ENCODE measurements at regions not wholly inside any gene's neighbourhood (a gene's known extent, or its start where the extent isn't known, plus 50 kb on each side); places are given as distances from the start of the nearest gene placed in this dataset.
"Not testable (repeated sequence)": the region's sequence is repeated elsewhere in the genome, so short reads cannot be mapped to it uniquely, and the experiment has no call there.

DNA sequence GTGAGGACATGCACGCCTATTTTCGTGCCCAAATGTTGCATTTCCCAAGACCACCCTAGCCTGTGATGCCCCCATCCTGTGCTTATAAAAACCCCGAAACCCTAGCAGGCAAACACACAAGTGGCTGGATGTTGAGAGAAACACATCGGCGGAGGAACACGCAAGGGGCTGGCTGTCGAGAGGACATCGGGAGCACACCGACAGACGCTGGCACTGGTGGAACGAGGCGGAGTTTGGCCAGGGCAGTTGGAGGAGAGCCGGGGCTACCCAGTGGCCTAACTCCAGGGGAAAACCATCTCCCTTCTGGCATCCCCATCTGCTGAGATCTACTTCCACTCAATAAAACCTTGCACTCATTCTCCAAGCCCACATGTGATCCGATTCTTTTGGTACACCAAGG is 225.9 kb upstream of the GRIK2 start:
- 86 to 92% methylated on average over 13 to 14 of the region's 14 CpGs for WGBS, 2 donors
- no peak overlapping the region for H3K27ac ChIP-seq
- no peaks in the 10 kb centered on the region for H3K4me1 ChIP-seq
- H3K27me3 ChIP-seq, result no peaks in the 10 kb centered on the region
- intact Hi-C loops (cut with DNase I), result no loop called here
- no peaks in the 10 kb centered on the region for H3K36me3 ChIP-seq (replicated peaks in 1 of 2; ENCODE audit: insufficient read depth in 1 of 2, low read depth in 2 of 2)
- DNase-seq (no peak), ATAC-seq (no peak)
- TF ChIP-seq, protein P1, sequence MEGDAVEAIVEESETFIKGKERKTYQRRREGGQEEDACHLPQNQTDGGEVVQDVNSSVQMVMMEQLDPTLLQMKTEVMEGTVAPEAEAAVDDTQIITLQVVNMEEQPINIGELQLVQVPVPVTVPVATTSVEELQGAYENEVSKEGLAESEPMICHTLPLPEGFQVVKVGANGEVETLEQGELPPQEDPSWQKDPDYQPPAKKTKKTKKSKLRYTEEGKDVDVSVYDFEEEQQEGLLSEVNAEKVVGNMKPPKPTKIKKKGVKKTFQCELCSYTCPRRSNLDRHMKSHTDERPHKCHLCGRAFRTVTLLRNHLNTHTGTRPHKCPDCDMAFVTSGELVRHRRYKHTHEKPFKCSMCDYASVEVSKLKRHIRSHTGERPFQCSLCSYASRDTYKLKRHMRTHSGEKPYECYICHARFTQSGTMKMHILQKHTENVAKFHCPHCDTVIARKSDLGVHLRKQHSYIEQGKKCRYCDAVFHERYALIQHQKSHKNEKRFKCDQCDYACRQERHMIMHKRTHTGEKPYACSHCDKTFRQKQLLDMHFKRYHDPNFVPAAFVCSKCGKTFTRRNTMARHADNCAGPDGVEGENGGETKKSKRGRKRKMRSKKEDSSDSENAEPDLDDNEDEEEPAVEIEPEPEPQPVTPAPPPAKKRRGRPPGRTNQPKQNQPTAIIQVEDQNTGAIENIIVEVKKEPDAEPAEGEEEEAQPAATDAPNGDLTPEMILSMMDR (IDR thresholded peaks at IDR 0.05), result no peak
- no peak for TF ChIP-seq POLR2A (IDR thresholded peaks at IDR 0.05)
- H3K4me3 ChIP-seq, result no peak overlapping the region
- H3K9me3 ChIP-seq, result no peaks in the 10 kb centered on the region

DNA sequence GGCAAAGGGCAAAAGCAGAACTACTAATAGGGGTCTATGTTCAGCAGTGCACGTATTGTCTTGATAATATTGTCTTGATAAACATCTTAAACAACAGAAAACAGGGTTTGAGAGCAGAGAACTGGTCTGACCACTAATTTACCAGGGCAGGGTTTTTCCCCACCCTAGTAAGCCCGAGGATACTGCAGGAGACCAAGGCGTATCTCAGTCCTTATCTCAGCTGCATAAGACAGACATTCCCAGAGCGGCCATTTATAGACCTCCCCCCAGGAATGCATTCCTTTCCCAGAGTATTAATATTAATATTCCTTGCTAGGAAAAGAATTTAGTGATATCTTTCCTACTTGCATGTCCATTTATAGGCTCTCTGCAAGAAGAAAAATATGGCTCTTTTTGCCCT is 222.5 kb upstream of the GRIK2 start:
- H3K9me3 ChIP-seq; H3K4me3 ChIP-seq; H3K27ac ChIP-seq; H3K36me3 ChIP-seq (replicated peaks in 1 of 2; ENCODE audit: insufficient read depth in 1 of 2, low read depth in 2 of 2); intact Hi-C loops (cut with DNase I); H3K4me1 ChIP-seq; ATAC-seq; H3K27me3 ChIP-seq; DNase-seq: not testable (repeated sequence)
- 81 to 87% methylated on average over 4 of the region's 4 CpGs for WGBS, 2 donors

DNA sequence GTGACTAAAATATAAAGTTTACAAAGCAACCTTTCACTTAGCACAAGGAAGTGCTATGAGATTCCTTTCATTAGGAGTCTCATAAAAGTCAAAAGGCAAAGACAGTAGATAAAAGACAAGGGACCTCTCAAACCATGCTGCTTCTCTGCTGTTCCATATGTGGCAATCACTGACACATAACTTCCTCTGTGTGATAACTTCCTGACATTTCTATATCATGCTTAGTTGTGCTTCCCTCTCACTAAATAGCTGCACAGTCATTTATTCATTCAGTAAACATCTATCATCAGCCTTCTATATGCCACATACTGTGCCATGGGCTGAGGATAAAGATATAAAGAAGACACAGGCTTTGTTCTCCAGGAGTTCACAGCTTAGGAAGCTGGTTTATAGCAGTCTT is 214.8 kb upstream of the GRIK2 start:
- no peaks in the 10 kb centered on the region for H3K9me3 ChIP-seq
- DNase-seq (no peak), ATAC-seq (no peak)
- intact Hi-C loops (cut with DNase I), result no loop called here
- H3K36me3 ChIP-seq (replicated peaks in 1 of 2; ENCODE audit: insufficient read depth in 1 of 2, low read depth in 2 of 2), result no peaks in the 10 kb centered on the region
- TF ChIP-seq POLR2A (IDR thresholded peaks at IDR 0.05), result no peak
- no peaks in the 10 kb centered on the region for H3K27me3 ChIP-seq
- H3K4me1 ChIP-seq, result no peaks in the 10 kb centered on the region
- H3K27ac ChIP-seq, result no peak overlapping the region
- no peak overlapping the region for H3K4me3 ChIP-seq

DNA sequence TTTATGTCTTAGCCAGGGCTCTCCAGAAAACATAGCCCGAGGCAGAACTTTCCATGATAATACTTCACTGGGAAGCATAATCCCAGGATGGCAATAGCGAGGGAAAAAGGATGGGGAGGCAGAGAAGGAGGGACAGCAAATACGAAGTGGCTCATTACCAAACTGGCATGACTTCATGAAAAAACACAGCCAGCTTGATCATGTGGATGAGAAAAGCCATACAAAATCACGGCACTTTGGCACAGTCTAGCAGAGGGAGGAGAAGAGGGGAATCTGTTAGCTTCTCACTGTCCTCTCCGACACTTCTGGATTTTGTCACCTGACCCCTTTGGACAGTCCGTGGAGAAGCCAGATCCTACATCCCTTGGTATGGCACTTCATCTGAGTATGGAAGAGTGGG is 212.5 kb upstream of the GRIK2 start:
- Histone ChIP-seq H3K4me1 (no peaks in the 10 kb centered on the region), H3K27me3 (no peaks in the 10 kb centered on the region), H3K36me3 (replicated peaks in 1 of 2; ENCODE audit: insufficient read depth in 1 of 2, low read depth in 2 of 2) (no peaks in the 10 kb centered on the region), H3K4me3 (no peak overlapping the region), H3K9me3 (no peaks in the 10 kb centered on the region), H3K27ac (no peak overlapping the region)
- TF ChIP-seq, protein P1 (IDR thresholded peaks at IDR 0.05), result no peak
- TF ChIP-seq POLR2A (IDR thresholded peaks at IDR 0.05), result no peak
- WGBS, 2 donors, result 71 to 75% methylated on average over 6 of the region's 6 CpGs
- no peak for DNase-seq
- intact Hi-C loops (cut with DNase I), result no loop called here
- no peak for ATAC-seq

DNA sequence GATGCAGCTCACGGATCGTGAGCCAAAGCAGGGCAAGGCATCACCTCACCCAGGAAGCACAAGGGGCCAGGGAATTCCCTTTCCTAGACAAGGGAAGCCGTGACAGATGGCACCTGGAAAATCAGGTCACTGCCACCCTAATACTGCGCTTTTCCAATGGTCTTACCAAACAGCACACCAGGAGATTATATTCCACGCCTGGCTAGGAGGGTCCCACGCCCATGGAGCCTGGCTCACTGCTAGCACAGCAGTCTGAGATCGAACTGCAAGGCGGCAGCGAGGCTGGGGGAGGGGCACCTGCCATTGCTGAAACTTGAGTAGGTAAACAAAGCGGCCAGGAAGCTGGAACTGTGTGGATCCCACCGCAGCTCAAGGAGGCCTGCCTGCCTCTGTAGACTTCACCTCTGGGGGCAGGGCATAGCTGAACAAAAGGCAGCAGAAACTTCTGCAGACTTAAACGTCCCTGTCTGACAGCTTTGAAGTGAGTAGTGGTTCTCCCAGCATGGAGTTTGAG is 205.2 kb upstream of the GRIK2 start:
- H3K4me3 ChIP-seq; ATAC-seq; H3K27ac ChIP-seq; H3K27me3 ChIP-seq; intact Hi-C loops (cut with DNase I); DNase-seq; H3K36me3 ChIP-seq (replicated peaks in 1 of 2; ENCODE audit: insufficient read depth in 1 of 2, low read depth in 2 of 2); H3K4me1 ChIP-seq; H3K9me3 ChIP-seq: not testable (repeated sequence)
- 70 to 74% methylated on average over 12 of the region's 12 CpGs for WGBS, 2 donors

DNA sequence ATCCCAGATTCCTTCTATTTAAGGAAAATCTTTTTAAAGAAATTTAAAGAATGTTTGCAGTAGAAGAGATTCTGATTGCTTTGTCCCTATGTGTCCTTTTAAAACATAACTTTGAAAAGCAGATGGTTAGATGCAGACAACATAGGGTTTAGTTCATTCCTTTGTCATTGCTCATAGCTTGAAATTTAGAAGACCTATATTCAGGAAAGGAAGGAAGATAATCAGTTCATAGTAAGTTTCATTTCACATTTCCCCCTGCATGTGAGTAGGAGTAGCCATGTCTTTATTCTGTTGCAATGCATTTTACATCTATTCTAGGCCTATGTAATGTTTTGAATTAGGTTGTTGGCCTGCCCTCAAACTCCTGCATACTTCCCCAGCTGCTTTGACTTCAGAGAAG is 197.9 kb upstream of the GRIK2 start:
- Histone ChIP-seq H3K27ac (no peak overlapping the region), H3K36me3 (replicated peaks in 1 of 2; ENCODE audit: insufficient read depth in 1 of 2, low read depth in 2 of 2) (no peaks in the 10 kb centered on the region), H3K27me3 (no peaks in the 10 kb centered on the region), H3K4me1 (no peaks in the 10 kb centered on the region), H3K4me3 (no peak overlapping the region), H3K9me3 (no peaks in the 10 kb centered on the region)
- no peak for DNase-seq
- no peak for TF ChIP-seq POLR2A (IDR thresholded peaks at IDR 0.05)
- no peak for ATAC-seq
- intact Hi-C loops (cut with DNase I), result no loop called here

DNA sequence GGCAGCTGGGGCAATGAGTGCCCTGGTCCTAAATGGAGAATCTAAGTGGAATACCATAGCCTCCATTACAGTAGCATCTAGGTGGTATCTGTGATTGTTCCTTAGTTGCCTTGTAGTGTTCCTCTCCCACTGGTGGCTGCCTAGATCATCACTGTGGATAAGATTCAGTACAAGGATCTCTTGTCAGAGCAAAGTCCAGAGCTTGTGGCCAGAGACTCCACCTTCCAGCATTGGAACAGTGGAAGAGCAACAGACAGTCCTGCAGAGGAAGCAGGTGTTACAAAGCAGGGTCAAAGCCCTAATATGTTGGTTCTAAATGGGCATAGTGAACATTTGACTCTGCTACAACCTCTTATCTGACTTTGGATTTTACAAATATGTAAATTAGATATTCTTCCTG is 194.1 kb upstream of the GRIK2 start:
- no peaks in the 10 kb centered on the region for H3K4me1 ChIP-seq
- intact Hi-C loops (cut with DNase I), result no loop called here
- no peaks in the 10 kb centered on the region for H3K27me3 ChIP-seq
- no peak for ATAC-seq
- H3K36me3 ChIP-seq (replicated peaks in 1 of 2; ENCODE audit: insufficient read depth in 1 of 2, low read depth in 2 of 2), result no peaks in the 10 kb centered on the region
- no peaks in the 10 kb centered on the region for H3K9me3 ChIP-seq
- no peak overlapping the region for H3K4me3 ChIP-seq
- no peak for TF ChIP-seq POLR2A (IDR thresholded peaks at IDR 0.05)
- TF ChIP-seq, protein P1 (IDR thresholded peaks at IDR 0.05), result no peak
- no peak for DNase-seq
- H3K27ac ChIP-seq, result no peak overlapping the region
